Esophagus muscularis mucosa (tissue), 3 donors: ENCODE measurements at regions not wholly inside any gene's neighbourhood (a gene's known extent, or its start where the extent isn't known, plus 50 kb on each side); places are given as distances from the start of the nearest gene placed in this dataset.
"Not testable (repeated sequence)": the region's sequence is repeated elsewhere in the genome, so short reads cannot be mapped to it uniquely, and the experiment has no call there.

Source experiments
- POLR2A ChIP-seq: fragments of 450-650 bp; IDR thresholded peaks from one replicate; pipeline ENCODE4 v1.6.1; 2017; ENCODE audit warnings: antibody characterized with exemption, moderate library complexity, mild to moderate bottlenecking, low read depth
- TF ChIP-seq, protein P1 (sequence below), 3 experiments: fragments of 200-600 bp in 2 of 3; fragments of 450-650 bp in 1 of 3; sonication (generic) in 2 of 3; IDR thresholded peaks; one replicate each; pipeline ENCODE4 v1.5.1; 2017 to 2019; ENCODE audit warnings: antibody characterized with exemption in 3 of 3, mild to moderate bottlenecking in 2 of 3, moderate library complexity in 1 of 3

- not testable (repeated sequence) for TF ChIP-seq POLR2A
- TF ChIP-seq, protein P1, sequence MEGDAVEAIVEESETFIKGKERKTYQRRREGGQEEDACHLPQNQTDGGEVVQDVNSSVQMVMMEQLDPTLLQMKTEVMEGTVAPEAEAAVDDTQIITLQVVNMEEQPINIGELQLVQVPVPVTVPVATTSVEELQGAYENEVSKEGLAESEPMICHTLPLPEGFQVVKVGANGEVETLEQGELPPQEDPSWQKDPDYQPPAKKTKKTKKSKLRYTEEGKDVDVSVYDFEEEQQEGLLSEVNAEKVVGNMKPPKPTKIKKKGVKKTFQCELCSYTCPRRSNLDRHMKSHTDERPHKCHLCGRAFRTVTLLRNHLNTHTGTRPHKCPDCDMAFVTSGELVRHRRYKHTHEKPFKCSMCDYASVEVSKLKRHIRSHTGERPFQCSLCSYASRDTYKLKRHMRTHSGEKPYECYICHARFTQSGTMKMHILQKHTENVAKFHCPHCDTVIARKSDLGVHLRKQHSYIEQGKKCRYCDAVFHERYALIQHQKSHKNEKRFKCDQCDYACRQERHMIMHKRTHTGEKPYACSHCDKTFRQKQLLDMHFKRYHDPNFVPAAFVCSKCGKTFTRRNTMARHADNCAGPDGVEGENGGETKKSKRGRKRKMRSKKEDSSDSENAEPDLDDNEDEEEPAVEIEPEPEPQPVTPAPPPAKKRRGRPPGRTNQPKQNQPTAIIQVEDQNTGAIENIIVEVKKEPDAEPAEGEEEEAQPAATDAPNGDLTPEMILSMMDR (IDR thresholded peaks at IDR 0.05), result not testable (repeated sequence)
Measured at GRCh38 chr1:181954696-181955095, 106.8 kb downstream of the ZNF648 start.
